HEK293T (cell line): ENCODE measurements at regions not wholly inside any gene's neighbourhood (a gene's known extent, or its start where the extent isn't known, plus 50 kb on each side); places are given as distances from the start of the nearest gene placed in this dataset.

Experiments
- CTCF ChIA-PET: fragments of 350-600 bp; formaldehyde crosslinking; extraction: SDS; loops from one replicate; lab custom pipeline; 2021; ENCODE audit warnings: antibody characterized with exemption, inconsistent platforms; lab: Yijun Ruan, JAX
- POLR2A ChIA-PET: fragments of 350-600 bp; formaldehyde crosslinking; extraction: SDS; loops from one replicate; lab custom pipeline; 2020; ENCODE audit warnings: antibody characterized with exemption, inconsistent platforms; lab: Yijun Ruan, JAX
- DNase-seq: peaks from one replicate; pipeline ENCODE4 v3.0.0; 2012; ENCODE audit warnings: mixed read lengths; ENCODE audit errors: extremely low spot score
- ARNT ChIP-seq: fragments of 450-650 bp; IDR thresholded peaks from 2 replicates; pipeline ENCODE4 v1.6.1; 2017; ENCODE audit warnings: mild to moderate bottlenecking
- BHLHE40 ChIP-seq: fragments of 450-650 bp; IDR thresholded peaks from 2 replicates; pipeline ENCODE4 v1.6.1; 2016; ENCODE audit warnings: mild to moderate bottlenecking, moderate library complexity, borderline replicate concordance
- CTBP1 ChIP-seq: fragments of 450-650 bp; IDR thresholded peaks from 2 replicates; pipeline ENCODE4 v1.6.1; 2016; ENCODE audit warnings: borderline replicate concordance
- ELF4 ChIP-seq: fragments of 450-650 bp; IDR thresholded peaks from 2 replicates; pipeline ENCODE4 v1.6.1; 2017; ENCODE audit warnings: antibody characterized with exemption
- FOXA1 ChIP-seq: fragments of 450-650 bp; IDR thresholded peaks from 2 replicates; pipeline ENCODE4 v1.6.1; 2016; ENCODE audit warnings: mild to moderate bottlenecking
- FOXK2 ChIP-seq: fragments of 450-650 bp; IDR thresholded peaks from 2 replicates; pipeline ENCODE4 v1.6.1; 2016; ENCODE audit warnings: mild to moderate bottlenecking
- FOXM1 ChIP-seq: fragments of 450-650 bp; IDR thresholded peaks from 2 replicates; pipeline ENCODE4 v1.6.1; 2017; ENCODE audit warnings: mild to moderate bottlenecking, borderline replicate concordance
- HDGF ChIP-seq: fragments of 450-650 bp; IDR thresholded peaks from 2 replicates; pipeline ENCODE4 v1.6.1; 2017; ENCODE audit warnings: antibody characterized with exemption, borderline replicate concordance
- L3MBTL2 ChIP-seq: fragments of 450-650 bp; conservative IDR thresholded peaks from 2 replicates; pipeline ENCODE4 v1.6.1; 2016; ENCODE audit warnings: mild to moderate bottlenecking
- LEF1 ChIP-seq: fragments of 450-650 bp; IDR thresholded peaks from 2 replicates; pipeline ENCODE4 v1.6.1; 2017; ENCODE audit warnings: mild to moderate bottlenecking, borderline replicate concordance
- NFRKB ChIP-seq: fragments of 450-650 bp; IDR thresholded peaks from 2 replicates; pipeline ENCODE4 v1.6.1; 2016; ENCODE audit warnings: mild to moderate bottlenecking, moderate library complexity
- SP1 ChIP-seq: fragments of 450-650 bp; IDR thresholded peaks from 2 replicates; pipeline ENCODE4 v1.6.1; 2017
- SUZ12 ChIP-seq: fragments of 450-650 bp; IDR thresholded peaks from 2 replicates; pipeline ENCODE4 v1.6.1; 2016; ENCODE audit warnings: mild to moderate bottlenecking
- TARDBP ChIP-seq: fragments of 450-650 bp; IDR thresholded peaks from 2 replicates; pipeline ENCODE4 v1.6.1; 2016
- ZNF384 ChIP-seq: fragments of 450-650 bp; IDR thresholded peaks from 2 replicates; pipeline ENCODE4 v1.6.1; 2016
- TF ChIP-seq, protein P1 (sequence below): fragments of 450-650 bp; IDR thresholded peaks from 2 replicates; pipeline ENCODE4 v1.6.1; 2016

DNA sequence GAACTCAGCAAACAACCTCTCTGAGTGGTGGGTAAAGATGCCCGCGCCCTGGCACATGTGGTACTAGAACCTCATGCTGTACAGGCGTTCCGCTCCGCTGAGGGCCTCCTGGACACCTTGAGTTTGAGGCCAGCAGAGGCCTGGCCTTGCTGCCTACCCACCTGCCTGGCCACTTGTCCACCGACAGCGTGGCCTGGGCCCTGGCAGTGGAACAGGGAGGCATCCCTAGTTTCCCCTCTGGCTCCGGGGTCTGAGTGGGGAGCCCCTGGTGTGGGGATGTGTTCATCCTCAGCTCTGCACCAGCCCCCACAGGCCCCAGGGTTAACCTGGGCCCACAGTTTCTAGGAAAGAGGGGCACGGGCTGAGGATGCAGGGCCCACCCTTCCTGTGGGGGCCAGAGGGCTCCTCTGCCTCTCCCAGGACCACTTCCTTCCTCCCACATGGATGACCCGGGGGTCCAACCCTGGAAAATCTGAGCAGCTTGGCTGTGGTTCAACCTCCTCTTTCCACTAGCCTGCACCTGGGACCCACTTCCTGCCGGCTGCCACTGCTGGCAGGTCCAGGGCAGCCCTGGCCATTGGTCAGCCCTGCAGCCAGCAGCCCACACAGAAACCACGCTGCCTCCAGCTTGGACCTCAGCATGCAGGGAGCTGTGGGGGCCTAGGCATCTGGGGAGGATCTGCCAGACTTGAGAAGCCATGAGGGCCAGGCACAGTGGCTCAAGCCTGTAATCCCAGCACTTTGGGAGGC lies 53.3 kb upstream of the COL18A1 start:
- ChIA-PET CTCF (no interaction called here), POLR2A (no interaction called here)
- no peak for TF ChIP-seq SP1
- no peak for TF ChIP-seq NFRKB
- TF ChIP-seq TARDBP: no peak
- TF ChIP-seq L3MBTL2: no peak
- TF ChIP-seq, protein P1, sequence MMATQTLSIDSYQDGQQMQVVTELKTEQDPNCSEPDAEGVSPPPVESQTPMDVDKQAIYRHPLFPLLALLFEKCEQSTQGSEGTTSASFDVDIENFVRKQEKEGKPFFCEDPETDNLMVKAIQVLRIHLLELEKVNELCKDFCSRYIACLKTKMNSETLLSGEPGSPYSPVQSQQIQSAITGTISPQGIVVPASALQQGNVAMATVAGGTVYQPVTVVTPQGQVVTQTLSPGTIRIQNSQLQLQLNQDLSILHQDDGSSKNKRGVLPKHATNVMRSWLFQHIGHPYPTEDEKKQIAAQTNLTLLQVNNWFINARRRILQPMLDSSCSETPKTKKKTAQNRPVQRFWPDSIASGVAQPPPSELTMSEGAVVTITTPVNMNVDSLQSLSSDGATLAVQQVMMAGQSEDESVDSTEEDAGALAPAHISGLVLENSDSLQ: no peak
- no peak for TF ChIP-seq ZNF384
- no peak for TF ChIP-seq FOXK2
- TF ChIP-seq BHLHE40: no peak
- TF ChIP-seq HDGF: no peak
- TF ChIP-seq CTBP1: no peak
- TF ChIP-seq ELF4: no peak
- no peak for TF ChIP-seq SUZ12
- no peak for TF ChIP-seq LEF1
- TF ChIP-seq ARNT: no peak
- no peak for DNase-seq

GRCh38 chr21:45352621-45353139 lies 52.3 kb upstream of the COL18A1 start:
- ChIA-PET CTCF (no interaction called here), POLR2A (no interaction called here)
- TF ChIP-seq CTBP1: no peak
- TF ChIP-seq, protein P1: no peak
- TF ChIP-seq ARNT: no peak
- no peak for TF ChIP-seq FOXK2
- no peak for TF ChIP-seq ZNF384
- no peak for TF ChIP-seq BHLHE40
- no peak for TF ChIP-seq FOXM1
- TF ChIP-seq SP1: no peak
- no peak for TF ChIP-seq LEF1
- DNase-seq: no peak

- no peak for DNase-seq
- ChIA-PET POLR2A (no interaction called here), CTCF (no interaction called here)
- no peak for TF ChIP-seq FOXA1
- TF ChIP-seq TARDBP: no peak
- no peak for TF ChIP-seq BHLHE40
These were observed 51.8 kb upstream of the COL18A1 start for GRCh38 chr21:45353200-45353599.

DNA sequence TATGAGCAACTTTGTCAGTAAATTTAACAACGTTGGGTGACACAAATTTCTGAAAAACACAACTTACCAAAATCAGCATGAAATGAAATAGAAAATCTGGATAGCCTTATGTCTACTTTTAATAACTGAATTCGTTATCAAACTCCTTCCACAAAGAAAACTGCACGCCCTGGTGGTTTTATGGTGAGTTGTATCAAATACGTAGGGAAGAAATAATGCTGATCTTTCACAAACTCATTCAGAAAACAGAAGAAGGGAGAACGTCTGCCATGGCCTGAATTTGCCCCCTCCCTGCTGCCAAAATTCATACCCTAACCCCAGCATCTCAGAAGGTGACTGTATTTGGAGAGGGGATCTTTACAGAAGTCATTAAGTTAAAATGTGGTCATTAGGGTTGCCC lies 50.0 kb upstream of the COL18A1 start:
- no peak for DNase-seq
- no peak for TF ChIP-seq CTBP1
- TF ChIP-seq HDGF: no peak
- no peak for TF ChIP-seq ELF4
- TF ChIP-seq SUZ12: no peak
- no peak for TF ChIP-seq BHLHE40
- TF ChIP-seq TARDBP: no peak
- no peak for TF ChIP-seq FOXM1
- no peak for TF ChIP-seq FOXA1
- TF ChIP-seq LEF1: no peak
- TF ChIP-seq, protein P1: no peak
- TF ChIP-seq FOXK2: no peak
- ChIA-PET POLR2A (no interaction called here), CTCF (no interaction called here)
